ENCODE measurements at regions not wholly inside any gene's neighbourhood (a gene's known extent, or its start where the extent isn't known, plus 50 kb on each side); places are given as distances from the start of the nearest gene placed in this dataset.

DNA sequence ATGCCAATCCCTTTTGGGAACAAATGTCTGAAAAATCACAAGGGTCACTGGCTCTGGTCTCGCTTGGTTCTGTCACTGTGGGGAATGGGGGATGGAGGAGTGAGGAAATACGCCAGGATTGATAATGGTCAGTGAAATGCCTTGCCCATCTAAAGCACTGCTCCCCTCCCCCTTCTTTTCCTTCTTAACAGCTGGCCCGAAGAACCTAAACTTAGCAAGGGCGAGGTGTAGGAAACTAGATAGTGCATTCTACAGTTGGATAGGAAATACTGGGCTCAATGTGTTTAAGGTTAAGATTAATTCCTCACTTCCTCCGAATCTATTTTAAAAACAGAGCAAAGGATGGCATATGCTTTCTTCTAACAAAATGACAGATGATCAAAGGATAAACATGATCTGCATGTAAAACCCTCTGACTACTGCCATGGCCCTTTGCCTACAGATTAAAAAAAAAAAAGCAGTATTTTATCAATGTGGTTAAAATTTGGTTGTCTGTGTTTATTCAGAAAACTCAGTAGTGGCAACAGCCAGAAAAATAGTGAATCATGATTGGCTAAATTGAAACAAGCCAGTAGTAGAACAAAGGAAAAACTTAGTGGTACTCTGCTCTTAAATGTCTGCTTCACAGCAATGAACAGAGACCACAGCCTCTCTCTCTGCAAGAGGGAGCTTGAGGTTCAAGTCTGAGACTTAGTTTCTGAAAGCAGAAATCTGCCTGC, 86.1 kb upstream of the VAV3 start:
- no peak for DNase-seq (ENCODE audit: low read depth in 3 of 3, low spot score in 1 of 3)

DNA sequence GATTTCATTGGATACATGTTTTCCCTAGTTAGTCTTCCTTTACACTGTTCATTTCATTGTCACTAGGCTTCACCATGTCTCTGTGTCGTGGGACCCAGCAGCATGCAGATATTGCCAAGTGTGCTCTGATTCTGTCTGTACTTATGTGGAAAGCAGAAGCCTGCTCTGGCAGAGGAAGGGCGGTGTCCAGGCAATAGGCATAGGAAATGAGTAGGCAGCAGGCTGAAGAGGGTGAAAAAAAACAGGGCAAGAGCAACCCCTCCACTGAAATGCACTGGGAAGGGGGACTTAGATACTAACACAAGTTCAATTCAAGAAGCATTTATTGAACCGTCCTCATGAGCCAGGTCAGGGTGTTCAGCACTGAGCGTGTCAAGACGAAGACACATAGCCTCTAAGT, 85.2 kb upstream of the VAV3 start:
- DNase-seq (ENCODE audit: low read depth in 3 of 3, low spot score in 1 of 3): no peak

DNA sequence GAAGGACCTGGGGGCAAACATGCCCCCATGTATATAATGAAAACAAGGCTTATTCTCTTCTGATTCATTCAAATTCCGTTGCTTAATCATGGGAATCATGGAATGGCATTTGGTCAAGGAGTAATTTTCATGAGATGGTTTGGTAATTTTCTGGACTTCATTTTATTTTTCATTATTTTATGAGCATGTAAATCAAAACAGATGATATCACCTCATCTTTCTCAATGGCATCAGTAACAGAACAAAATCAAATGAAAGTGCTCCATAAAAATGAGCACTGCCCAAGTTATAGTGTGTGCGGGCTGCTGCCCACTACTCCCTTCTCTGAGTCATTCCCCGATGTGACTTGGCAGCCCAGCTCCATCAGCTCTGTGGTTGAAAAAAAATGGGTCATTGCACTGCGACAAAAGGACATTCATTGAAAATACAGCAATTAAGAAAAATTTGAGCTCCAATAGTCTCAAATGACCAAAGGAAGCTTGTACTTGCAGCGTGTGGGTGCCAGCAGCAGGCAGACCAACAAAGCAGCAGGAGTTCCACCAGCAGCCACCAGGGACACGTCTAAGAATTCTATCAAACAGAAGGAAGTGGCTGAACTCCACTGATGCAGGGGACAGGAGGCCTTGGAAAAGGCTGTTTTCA, 84.3 kb upstream of the VAV3 start:
- DNase-seq (ENCODE audit: low read depth in 3 of 3, low spot score in 1 of 3): no peak

DNA sequence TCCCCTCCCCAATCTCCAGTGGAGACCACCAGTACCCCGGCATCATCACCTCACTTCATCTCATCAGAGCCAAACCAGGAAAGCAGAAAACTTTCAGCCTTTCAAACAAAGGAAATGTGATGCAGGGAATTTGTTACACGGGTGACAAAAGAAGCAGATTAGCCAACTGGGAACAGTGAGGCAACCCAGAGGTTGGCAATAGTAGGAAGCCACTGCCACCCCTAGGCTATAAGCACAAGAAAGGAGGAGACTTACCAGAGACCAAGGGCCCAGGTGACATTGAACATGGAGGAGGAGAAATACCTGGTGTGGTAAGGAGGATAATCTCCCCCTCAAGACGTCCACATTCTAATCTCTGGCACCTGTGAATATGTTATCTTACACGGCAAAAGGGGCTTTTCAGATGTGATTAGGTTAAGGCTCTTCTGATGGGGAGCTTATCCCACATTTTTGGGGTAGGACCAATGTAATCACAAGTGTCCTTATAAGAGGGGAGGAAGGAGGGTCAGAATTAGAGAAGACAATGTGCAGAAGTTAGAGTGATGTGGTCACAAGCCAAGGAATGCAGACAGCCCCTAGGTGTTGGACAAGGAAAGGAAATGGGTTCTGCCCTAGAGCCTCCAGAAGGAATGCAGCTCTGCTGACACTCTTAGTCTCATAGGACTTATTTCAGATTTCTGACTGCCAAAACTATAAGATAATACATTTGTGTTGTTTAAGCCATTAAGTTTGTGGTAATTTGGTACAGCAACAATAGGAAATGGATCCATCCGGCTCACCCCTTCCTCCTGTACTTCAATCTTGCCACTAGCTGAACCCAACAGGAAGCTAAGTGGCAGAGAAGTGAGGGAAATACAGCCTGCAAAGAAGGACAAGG, 83.6 kb upstream of the VAV3 start:
- DNase-seq (ENCODE audit: low read depth in 3 of 3, low spot score in 1 of 3): no peak

DNA sequence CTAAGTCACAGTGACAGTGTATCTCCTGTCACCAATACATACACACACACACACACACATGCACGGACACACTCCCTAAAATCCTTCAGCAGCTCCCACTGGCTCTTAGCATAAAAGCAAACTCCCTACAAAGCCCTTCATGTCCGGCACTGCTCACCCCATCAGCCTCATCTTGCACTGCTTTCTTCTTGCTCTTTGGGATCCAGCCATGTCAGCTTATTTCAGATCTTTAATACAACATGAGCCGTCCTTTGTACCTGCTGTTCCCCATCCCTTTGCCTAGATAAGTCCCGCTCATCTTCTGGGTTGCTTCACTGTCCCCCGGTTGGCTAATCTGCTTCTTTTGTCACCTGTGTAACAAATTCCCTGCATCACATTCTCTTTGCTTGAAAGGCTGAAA, 82.1 kb upstream of the VAV3 start:
- no peak for DNase-seq (ENCODE audit: low read depth in 3 of 3, low spot score in 1 of 3)

DNA sequence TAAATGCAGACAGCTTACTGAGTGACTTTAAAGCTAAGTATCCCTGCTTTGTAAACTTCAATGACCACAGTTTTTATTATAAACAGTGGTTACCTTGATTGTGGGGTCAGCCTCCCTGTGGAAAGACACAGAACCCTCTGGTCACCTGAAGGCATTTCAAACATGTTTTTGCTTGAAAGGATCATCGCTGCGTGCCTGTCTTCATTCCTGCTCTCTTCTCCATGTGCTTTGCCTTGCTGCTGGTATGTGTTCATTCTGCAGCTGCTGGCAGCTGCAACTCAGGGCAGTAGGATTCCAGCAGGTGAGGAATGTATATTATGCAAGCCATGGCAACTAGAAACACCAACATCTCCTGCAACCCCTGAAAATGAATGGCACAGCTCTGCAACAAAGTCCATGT, 81.0 kb upstream of the VAV3 start:
- DNase-seq (ENCODE audit: low read depth in 3 of 3, low spot score in 1 of 3): no peak

DNA sequence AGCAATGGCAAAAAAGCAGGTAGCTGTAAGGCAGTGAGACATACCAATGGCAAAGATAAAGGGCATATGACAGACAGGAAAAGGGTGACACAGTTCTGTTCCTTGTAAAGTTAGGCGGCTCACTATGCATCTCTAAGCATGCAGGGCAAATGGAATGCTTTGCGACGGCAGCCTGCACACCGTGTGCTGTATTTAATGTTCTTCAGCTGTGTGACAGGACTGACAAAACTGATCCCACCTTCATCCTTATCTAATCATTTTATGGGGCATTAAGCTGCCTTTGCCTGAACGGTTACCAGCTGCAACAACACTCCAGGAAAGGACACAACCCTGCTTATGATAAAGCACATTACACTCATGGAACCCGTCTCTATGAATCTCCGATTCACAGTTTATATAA, 80.5 kb upstream of the VAV3 start:
- DNase-seq (ENCODE audit: low read depth in 3 of 3, low spot score in 1 of 3): no peak

DNA sequence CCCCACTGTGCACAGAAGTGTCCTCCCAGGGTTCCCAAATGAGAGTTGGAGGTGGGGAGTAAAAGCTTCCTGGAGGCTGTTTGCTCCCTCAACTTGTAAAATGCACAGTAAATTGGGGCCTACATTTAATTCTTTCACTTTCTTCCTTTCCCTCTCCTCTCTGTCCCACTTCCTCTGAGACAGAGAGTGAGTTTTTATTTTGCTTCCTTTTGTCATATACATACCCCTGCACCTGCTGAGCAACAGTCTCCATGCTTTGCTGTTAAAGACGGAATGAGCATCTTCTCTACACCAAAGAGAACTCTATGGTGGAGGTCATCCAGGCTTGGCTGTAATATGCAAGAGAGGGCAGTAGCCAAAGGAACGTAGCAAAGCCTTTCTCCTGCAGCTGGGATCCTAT, 79.3 kb upstream of the VAV3 start:
- no peak for DNase-seq (ENCODE audit: low read depth in 3 of 3, low spot score in 1 of 3)

DNA sequence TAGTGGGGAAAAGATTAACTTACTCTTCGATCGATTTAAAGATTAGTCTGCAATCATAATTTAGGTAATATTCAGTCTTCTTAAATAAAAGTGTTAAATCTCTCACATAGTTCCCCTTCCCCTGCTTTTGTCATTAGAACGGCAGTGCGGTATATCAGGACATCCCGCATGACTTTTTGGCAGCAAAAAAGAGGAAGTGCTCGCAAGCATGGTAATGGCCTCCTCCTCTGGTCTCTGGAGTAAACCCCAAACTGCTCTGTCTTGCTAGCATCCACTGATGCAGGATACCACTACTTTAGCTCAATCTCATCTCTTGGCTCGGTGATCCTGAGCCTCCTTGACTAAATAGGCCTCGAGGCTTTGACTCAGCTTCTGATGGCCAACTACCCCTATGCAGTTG, 78.7 kb upstream of the VAV3 start:
- DNase-seq (ENCODE audit: low read depth in 3 of 3, low spot score in 1 of 3): no peak

DNA sequence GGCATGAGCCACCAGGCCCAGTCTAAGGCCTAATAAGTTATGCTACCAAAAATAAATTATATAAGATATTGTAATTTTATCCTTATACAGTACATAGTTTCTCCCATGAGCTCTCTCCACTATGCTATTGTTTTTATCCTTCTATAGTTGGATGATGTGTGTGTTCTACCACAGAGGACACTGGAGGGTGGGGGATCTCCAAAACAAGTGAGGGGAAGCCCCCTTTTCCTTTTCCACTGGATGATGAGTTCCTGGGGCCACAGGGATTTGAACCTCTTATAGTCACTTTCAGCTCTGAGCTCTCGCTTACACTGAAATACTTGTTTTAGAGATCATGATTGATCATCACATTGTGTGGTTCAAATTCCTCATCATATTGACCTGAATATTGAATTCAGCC, 77.6 kb upstream of the VAV3 start:
- DNase-seq (ENCODE audit: low read depth in 3 of 3, low spot score in 1 of 3): no peak

DNA sequence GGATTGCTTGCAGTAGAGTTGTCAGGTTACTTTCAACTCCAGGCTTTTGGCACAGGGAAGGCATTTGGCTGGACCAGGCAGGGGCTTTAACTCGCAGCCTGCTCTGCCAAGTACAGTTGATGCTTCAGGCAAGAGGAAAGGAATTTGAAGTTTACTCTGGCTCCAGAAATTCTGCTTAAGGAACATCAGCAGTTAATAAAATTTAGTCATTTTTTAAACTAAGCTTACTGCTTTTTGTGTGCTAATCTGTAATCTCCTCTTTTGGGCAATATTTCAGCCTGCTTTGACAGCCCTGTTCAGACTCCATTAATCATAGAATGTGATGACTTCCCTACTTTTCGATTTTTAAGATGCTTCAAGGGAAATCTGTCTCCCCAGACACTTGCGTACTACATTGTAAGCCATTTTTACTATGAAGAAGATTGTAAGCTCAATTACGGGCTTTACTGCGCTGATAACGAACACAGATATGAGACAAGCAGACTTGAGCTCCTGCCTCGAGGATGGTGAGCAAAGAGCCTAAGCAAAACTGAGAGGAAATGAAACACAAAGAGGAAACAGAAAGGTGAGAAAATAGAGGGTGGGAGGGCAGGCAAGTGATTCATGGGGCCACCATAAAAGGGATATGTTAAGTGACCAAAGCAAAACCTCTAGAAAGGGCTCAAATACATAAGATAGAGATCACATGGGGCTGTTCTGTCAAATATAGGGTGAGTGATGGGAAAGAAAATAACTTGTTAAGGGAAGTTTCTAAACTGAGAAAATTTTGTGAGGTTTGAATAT, 76.6 kb upstream of the VAV3 start:
- no peak for DNase-seq (ENCODE audit: low read depth in 3 of 3, low spot score in 1 of 3)

DNA sequence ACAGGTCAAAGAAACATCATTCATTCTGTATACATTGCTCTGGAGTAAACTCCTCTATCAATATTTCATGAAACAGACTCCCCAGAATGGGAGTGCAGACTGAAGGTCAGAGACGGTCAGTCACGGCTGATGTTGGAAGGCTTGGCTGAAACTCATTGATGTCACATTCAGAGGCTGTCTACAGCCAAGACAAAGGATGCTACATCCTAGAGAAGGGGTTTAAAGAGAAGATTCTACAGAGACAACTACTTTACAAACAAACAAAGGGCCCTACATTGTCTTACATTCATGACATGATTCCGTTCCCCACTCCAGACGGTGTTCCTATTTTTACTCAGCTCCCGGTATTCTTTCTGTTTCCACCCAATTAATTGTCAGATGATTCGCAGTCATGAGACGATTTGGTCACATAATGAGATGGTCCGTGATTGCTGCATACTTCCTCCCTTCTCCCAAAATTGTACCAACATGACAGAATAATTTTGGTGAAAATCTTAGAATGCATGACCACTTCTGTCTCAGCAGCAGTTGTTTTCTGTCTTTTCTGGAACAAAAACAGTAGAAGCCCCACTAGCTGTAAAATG, 73.8 kb upstream of the VAV3 start:
- DNase-seq (ENCODE audit: low read depth in 3 of 3, low spot score in 1 of 3): no peak

DNA sequence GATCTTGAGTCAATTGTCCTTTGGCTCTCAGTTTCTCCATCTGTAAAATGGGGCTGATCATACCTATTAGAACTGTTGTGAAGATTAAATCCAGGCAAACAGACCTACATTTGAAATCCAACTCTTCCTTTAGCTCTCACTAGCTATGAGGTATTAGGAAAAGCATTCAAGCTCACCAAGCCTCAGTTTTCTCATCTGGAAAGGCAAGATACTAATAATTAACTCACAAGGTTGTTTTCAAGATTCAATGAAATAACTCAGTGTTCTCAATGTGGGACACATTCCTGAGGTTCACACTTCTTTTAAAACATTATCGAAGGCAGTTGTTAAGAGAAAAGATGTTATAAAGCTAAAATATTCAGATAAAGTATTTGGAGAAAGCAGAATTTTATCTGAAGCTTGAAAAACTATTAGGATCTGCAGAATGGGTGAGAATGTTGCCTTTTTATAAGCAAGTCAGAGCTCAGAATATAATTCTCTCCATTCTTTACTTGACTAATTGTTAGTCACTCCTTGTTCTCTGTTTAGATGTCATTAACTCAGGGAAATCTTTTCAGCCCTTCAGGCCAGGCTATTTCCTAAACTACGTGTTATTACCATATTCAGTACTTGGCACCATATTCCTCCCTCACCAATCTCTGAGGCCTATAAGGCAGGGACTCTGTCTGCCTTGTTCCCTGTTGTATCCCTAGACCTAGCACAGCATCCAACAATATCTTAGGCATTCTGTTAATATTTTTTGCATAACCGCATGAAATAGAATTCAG, 72.0 kb upstream of the VAV3 start:
- no peak for DNase-seq (ENCODE audit: low read depth in 3 of 3, low spot score in 1 of 3)

DNA sequence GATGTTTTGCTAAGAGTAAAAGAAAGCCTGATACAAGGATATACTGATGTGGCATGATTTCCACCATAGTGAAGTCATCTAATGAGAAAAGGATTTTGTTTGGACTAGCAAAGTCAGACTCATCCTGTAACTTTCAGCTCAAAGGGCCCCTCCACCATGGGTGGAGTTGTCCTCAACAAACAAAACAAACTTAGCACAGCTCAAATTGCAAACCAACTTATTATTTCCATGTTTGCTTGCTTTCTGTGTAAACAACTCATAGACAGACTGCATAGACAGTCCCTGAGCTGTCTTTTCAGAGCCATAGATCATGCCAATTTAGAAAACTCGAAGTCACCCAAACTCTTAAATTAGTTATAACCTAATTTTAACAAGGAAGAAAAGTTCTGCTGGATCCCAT, 69.4 kb upstream of the VAV3 start:
- no peak for DNase-seq (ENCODE audit: low read depth in 3 of 3, low spot score in 1 of 3)

DNA sequence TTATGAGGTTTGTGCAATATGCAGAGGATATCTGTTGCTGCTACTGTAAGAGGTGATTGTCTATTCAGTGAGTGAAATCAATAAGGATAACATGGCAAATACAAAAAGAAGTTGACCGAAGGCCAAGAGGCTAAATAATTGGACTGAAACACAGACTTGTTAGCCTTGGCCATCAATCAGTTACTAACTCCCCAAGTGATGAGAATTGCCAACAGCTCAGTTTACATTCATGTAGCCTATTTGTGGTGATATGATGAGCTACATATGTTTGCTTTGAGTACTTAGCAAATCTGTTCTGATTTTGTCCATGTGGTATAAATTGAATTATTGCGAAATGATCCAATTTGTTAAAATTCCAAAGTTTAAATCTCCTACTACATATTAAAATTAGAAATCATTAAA, 68.6 kb upstream of the VAV3 start:
- no peak for DNase-seq (ENCODE audit: low read depth in 3 of 3, low spot score in 1 of 3)

DNA sequence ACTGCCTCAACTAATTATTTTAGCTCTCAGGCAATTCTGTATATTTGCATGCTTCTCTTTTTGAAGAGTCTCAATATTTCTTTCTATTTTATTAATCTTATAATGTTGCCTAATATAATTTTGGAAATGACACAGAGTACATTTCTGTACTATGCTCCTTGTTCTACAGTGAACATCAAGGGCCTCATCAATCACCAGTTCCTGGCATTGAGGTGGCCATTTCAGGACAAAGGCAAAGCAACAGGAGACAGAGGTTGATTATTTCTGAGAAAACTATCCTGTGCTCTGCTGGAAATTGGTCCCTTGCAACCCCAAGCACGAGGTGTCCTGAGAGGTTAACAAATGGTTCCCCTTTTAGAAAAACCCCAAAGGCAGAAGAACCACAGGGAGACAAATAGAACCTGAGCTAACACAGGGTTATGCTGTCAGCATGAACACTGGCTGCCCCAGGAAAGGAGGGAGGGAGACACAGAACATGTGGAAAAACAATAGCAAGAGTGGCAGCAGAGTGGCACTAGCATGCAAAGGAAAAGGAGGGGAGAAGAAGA, 63.9 kb upstream of the VAV3 start:
- DNase-seq (ENCODE audit: low read depth in 3 of 3, low spot score in 1 of 3): no peak

DNA sequence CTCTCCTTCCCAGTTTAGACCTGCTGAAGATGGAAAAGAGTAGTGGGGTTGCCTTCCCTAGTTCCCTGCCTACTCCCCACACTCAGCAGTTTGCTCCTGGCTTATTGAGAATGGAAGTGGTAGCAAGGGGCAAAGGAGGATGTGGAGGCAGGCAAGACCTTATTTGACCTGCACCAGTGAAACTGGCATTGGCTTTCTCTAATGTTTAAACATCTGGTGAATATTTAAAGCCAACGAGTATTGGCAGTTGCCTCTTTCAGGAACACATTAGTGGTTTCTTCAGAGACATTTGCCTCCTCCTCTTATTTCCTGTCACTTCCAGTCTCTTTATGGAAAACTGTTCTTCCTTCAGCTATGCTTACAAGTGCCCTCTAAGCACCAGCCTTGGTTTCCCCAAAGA, 62.4 kb upstream of the VAV3 start:
- no peak for DNase-seq (ENCODE audit: low read depth in 3 of 3, low spot score in 1 of 3)

DNA sequence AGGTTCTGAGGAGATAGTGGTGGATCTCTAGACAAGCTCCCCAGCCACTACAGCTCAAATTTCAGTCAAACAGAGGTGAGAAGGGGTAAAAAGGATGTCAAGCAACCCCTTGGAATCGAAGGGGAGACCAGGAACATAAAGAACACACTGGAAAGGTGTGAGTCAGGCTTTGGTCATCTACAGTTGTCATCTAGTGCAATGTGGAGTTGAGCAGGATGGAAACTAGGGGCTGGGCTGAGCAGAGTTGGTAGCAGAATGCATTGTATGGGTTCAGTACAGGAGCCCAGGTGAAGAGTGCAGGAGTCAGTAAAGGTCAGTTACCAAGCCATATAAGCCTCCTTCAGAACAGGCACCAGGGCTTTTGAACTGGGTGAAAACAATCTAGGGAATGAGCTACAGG, 52.7 kb upstream of the VAV3 start:
- no peak for DNase-seq (ENCODE audit: low read depth in 3 of 3, low spot score in 1 of 3)

DNA sequence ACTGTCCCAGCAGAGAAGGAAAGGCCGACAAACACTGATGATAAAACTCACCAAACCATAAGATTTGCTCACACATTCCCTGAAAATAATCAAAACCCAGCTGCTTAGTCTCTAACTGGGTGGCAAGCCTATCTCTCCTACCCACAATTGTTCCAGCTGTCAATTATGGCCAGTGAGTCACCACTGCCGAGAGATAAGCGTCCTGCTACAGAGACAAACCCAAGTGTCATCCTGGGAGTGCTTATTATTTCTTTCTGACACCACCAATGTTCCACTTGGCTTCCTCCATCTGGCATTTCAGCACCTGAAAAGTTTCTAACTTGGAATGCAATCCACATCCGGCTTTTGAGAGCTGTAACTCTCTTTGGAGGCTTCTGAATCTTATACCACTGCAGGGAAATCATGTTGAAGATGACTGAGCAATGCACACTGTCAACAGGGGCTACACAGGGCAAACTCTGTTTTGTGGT, 51.5 kb upstream of the VAV3 start:
- no peak for DNase-seq (ENCODE audit: low read depth in 3 of 3, low spot score in 1 of 3)
